CD8-positive, alpha-beta memory T cell (primary cell): ENCODE measurements at regions not wholly inside any gene's neighbourhood (a gene's known extent, or its start where the extent isn't known, plus 50 kb on each side); places are given as distances from the start of the nearest gene placed in this dataset.

ENCODE experiments used
- CTCF ChIA-PET: fragments of 350-600 bp; sonication (Branson Sonifier 250); formaldehyde crosslinking; loops from one replicate; lab custom pipeline; 2021; ENCODE audit warnings: antibody characterized with exemption; lab: Charles Lee
- POLR2A ChIA-PET: fragments of 350-600 bp; sonication (Branson Sonifier 250); formaldehyde crosslinking; loops from one replicate; lab custom pipeline; 2021; ENCODE audit warnings: antibody characterized with exemption; lab: Charles Lee
- DNase-seq, 5 donors: peaks; one replicate each; pipeline versions ENCODE4 v3.0.0 to v3.0.0-alpha.2; 2020 to 2022; ENCODE audit warnings: mixed read lengths in 1 of 5
- H3K27ac ChIP-seq: one replicate; pipeline ENCODE4 v1.7.0; 2013; ENCODE audit warnings: low read depth, mild to moderate bottlenecking, low read length, moderate library complexity
- H3K27me3 ChIP-seq: 2 replicates; pipeline ENCODE4 v1.7.0; 2013; ENCODE audit warnings: low read length, mild to moderate bottlenecking; ENCODE audit not compliant: insufficient read depth, poor library complexity, severe bottlenecking
- H3K36me3 ChIP-seq: 2 replicates; pipeline ENCODE4 v1.7.0; 2013; ENCODE audit warnings: mild to moderate bottlenecking, low read length, moderate library complexity; ENCODE audit not compliant: insufficient read depth
- H3K4me1 ChIP-seq: 2 replicates; pipeline ENCODE4 v1.7.0; 2013; ENCODE audit warnings: mild to moderate bottlenecking, low read length, moderate library complexity; ENCODE audit not compliant: insufficient read depth
- H3K4me3 ChIP-seq: 2 replicates; pipeline ENCODE4 v1.7.0; 2013; ENCODE audit warnings: mild to moderate bottlenecking, low read length
- H3K9me3 ChIP-seq: 2 replicates; pipeline ENCODE4 v1.7.0; 2013; ENCODE audit warnings: mild to moderate bottlenecking, low read length
- H3K27ac Mint-ChIP-seq, 8 donors: one replicate each; pipeline ENCODE4 v1.8.0; 2020 to 2021; ENCODE audit warnings: mixed read lengths in 8 of 8, mild to moderate bottlenecking in 6 of 8, inconsistent platforms in 3 of 8, moderate library complexity in 3 of 8
- H3K27me3 Mint-ChIP-seq, 2 donors: one replicate each; pipeline ENCODE4 v1.8.0; 2020 to 2021; ENCODE audit warnings: mixed read lengths in 2 of 2, mild to moderate bottlenecking in 1 of 2, moderate library complexity in 1 of 2
- H3K36me3 Mint-ChIP-seq, 3 donors: one replicate each; pipeline ENCODE4 v1.8.0; 2020 to 2021; ENCODE audit warnings: mixed read lengths in 3 of 3, inconsistent platforms in 1 of 3, mild to moderate bottlenecking in 1 of 3
- H3K4me1 Mint-ChIP-seq, 3 donors: one replicate each; pipeline ENCODE4 v1.8.0; 2020 to 2021; ENCODE audit warnings: mixed read lengths in 3 of 3, inconsistent platforms in 1 of 3, mild to moderate bottlenecking in 1 of 3
- H3K4me3 Mint-ChIP-seq, 7 donors: one replicate each; pipeline ENCODE4 v1.8.0; 2020 to 2021; ENCODE audit warnings: mixed read lengths in 7 of 7, mild to moderate bottlenecking in 6 of 7, moderate library complexity in 4 of 7, inconsistent platforms in 2 of 7
- H3K9me3 Mint-ChIP-seq, 5 donors: one replicate each; pipeline ENCODE4 v1.8.0; 2020 to 2022; ENCODE audit warnings: mixed read lengths in 5 of 5, mild to moderate bottlenecking in 3 of 5, moderate library complexity in 2 of 5, inconsistent platforms in 1 of 5

DNA sequence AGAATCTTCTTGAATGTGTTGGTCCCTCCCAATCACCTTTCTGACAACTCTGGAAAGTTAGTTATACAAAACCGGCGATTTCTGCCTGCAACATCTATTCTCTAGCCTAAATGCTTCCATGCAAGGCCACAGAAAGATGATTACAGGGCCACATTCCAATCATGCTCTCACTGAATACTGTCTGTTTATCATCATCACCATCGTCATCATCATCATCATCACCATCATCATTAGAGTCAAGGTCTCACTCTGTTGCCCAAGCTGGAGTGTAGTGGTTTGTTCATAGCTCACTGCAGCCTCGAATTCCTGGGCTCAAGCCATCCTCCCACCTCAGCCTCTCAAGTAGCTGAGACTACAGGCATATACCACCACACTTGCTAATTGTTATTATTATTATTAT, 521.2 kb upstream of the DAB1 start:
- CTCF ChIA-PET = no interaction called here

DNA sequence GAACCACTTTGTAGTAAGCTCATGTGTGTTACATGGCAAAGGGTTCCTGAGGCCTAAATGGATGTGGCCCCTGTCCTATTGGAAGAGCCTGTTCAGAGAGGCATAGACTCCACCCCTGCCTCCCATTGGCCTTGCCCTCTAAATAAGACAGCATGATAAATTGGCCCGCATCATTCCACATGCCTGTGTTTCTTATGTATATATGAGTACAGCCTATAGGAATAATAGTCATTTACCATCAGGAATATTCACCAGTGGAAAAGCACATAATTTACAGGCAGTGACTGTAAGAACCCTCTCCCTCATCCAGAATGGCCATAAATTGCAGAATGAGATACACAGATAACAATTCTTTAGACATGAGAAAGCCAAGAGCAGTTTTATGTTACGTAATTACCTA, 519.5 kb upstream of the DAB1 start:
- Histone ChIP-seq H3K4me1 (no peaks in the 10 kb centered on the region), H3K36me3 (no peaks in the 10 kb centered on the region), H3K4me3 (no peak overlapping the region), H3K27me3 (no peaks in the 10 kb centered on the region), H3K27ac (no peak overlapping the region), H3K9me3 (no peaks in the 10 kb centered on the region)
- POLR2A ChIA-PET = no interaction called here
- H3K36me3 Mint-ChIP-seq = peaks cover 0 to 6% (median 0%) of the 10 kb centered on the region in 3 donors
- H3K27ac Mint-ChIP-seq = no peak overlapping the region
- peaks cover 2 to 12% (median 4%) of the 10 kb centered on the region in 5 donors for H3K9me3 Mint-ChIP-seq
- no peak overlapping the region for H3K4me3 Mint-ChIP-seq
- CTCF ChIA-PET = no interaction called here
- no peaks in the 10 kb centered on the region for H3K4me1 Mint-ChIP-seq
- peaks cover 0 to 3% of the 10 kb centered on the region in 2 donors for H3K27me3 Mint-ChIP-seq
- no peak for DNase-seq

More for the DNA sequence above, 521.2 kb upstream of the DAB1 start:
- H3K27me3 ChIP-seq = no peaks in the 10 kb centered on the region
- no peak overlapping the region for H3K4me3 Mint-ChIP-seq
- no peak overlapping the region for H3K4me3 ChIP-seq
- DNase-seq = no peak
- no peaks in the 10 kb centered on the region for H3K36me3 ChIP-seq
- H3K36me3 Mint-ChIP-seq = peaks cover 0 to 3% (median 0%) of the 10 kb centered on the region in 3 donors
- H3K4me1 ChIP-seq = no peaks in the 10 kb centered on the region
- no peak overlapping the region for H3K27ac ChIP-seq
- POLR2A ChIA-PET = no interaction called here
- H3K27me3 Mint-ChIP-seq = peaks cover 0 to 1% of the 10 kb centered on the region in 2 donors
- no peaks in the 10 kb centered on the region for H3K4me1 Mint-ChIP-seq
- H3K9me3 Mint-ChIP-seq = peaks cover 0 to 4% (median 2%) of the 10 kb centered on the region in 5 donors
- no peak overlapping the region for H3K27ac Mint-ChIP-seq
- H3K9me3 ChIP-seq = no peaks in the 10 kb centered on the region

DNA sequence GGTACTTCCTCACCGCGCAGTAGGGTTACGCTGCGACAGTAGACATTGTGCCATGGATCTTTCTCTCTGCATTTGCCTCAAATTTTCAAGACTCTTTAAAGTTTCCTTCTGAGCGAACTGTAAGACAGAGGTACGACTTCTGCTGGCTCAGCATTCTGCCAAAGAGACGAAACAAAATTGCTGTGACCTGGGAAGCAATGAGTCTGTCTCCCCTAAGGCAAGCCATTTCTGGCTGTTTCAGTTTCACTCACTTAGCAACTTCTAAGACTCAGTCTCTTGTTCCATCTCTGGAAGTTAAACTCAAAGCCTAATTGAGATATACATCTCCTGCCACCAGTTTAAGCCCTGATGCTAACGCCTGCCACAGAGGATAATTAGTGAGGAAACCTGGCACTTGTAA, 510.9 kb upstream of the DAB1 start:
- peaks cover 0 to 9% (median 3%) of the 10 kb centered on the region in 5 donors for H3K9me3 Mint-ChIP-seq
- Histone ChIP-seq H3K27ac (no peak overlapping the region), H3K27me3 (no peaks in the 10 kb centered on the region), H3K9me3 (no peaks in the 10 kb centered on the region), H3K4me3 (no peak overlapping the region), H3K4me1 (no peaks in the 10 kb centered on the region), H3K36me3 (no peaks in the 10 kb centered on the region)
- ChIA-PET POLR2A (no interaction called here), CTCF (no interaction called here)
- peaks cover 0 to 10% (median 0%) of the 10 kb centered on the region in 3 donors for H3K36me3 Mint-ChIP-seq
- no peak overlapping the region for H3K27ac Mint-ChIP-seq
- no peaks in the 10 kb centered on the region for H3K4me1 Mint-ChIP-seq
- DNase-seq = no peak
- H3K27me3 Mint-ChIP-seq = peaks cover 0 to 9% of the 10 kb centered on the region in 2 donors
- H3K4me3 Mint-ChIP-seq = no peak overlapping the region

DNA sequence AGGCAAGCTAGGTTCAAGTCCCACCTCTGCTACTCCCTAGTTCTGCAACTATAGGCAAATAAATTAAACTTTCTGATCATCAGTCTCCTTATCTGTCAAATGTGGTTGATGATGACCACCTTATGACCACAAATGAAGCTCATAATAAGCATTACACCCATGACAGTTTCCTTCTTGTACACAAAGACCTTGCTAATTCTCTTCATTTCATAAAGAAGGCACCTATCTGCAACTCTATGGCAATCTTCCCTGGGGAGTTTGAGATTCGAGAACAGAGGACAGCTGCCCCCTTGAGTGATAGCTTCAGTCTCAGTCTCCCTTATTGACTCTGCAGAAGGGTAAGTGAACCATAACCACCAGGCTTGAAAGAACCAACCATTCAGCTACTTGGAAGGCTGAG, 503.1 kb upstream of the DAB1 start:
- DNase-seq = no peak
- H3K4me1 ChIP-seq = no peaks in the 10 kb centered on the region
- Mint-ChIP-seq H3K4me1 (no peaks in the 10 kb centered on the region), H3K36me3 (no peaks in the 10 kb centered on the region), H3K27ac (no peak overlapping the region), H3K4me3 (no peak overlapping the region), H3K27me3 (no peaks in the 10 kb centered on the region), H3K9me3 (peaks cover 0 to 4% (median 0%) of the 10 kb centered on the region in 5 donors)
- H3K9me3 ChIP-seq = no peaks in the 10 kb centered on the region
- no peak overlapping the region for H3K27ac ChIP-seq
- no peaks in the 10 kb centered on the region for H3K27me3 ChIP-seq
- ChIA-PET CTCF (no interaction called here), POLR2A (no interaction called here)
- no peak overlapping the region for H3K4me3 ChIP-seq
- H3K36me3 ChIP-seq = no peaks in the 10 kb centered on the region

DNA sequence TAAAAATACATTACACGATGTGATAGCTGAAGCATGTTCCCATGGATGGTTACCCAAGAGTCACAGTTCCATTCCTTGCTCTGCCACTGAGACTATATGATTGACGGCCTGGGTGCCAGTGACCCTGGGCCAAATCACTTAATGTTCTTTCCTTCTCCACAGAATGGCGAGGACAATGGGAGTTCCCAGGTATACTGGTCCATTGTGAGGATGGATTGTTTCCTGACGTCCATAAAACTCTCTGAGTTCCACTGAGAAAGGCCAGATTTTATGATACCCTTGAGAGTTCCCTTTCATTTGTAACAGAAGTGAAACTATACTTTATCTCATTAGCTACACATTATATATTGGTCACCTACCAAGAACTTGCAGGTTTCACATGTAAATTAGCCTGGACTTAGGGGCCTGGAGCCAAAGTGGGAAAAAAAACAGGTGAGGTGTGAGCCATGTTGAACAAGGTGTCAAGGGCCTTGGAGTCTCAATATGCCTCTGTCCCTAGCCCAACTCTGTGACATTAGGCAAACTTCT, 502.2 kb upstream of the DAB1 start:
- H3K27me3 Mint-ChIP-seq = no peaks in the 10 kb centered on the region

DNA sequence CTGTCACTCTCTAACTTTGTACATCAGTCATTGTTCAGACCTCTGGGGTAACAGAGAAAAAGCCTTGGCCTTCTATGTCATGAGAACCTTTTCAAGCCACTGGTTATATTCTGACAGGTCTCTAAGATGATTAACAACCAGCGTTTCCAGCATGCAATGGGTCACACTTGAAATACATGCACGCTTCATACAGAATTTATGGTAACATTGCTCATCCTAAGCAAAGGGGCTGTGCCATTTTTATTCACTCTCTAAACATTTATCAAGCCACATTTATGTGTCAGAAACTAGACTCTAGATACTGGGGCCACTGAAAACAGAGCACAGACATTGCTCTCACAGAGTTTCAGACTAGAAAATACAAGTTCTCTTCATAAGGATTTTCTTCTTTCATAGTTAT, 501.4 kb upstream of the DAB1 start:
- H3K27me3 ChIP-seq = no peaks in the 10 kb centered on the region
- POLR2A ChIA-PET = interaction anchor here (0.5 kb wide), 1 partner anchor 1259 kb away, joined by 3 read pairs; no protein-coding TSS in a partner anchor
- Mint-ChIP-seq H3K27ac (no peak overlapping the region), H3K9me3 (peaks cover 0 to 6% (median 2%) of the 10 kb centered on the region in 5 donors), H3K4me3 (no peak overlapping the region), H3K27me3 (no peaks in the 10 kb centered on the region), H3K4me1 (no peaks in the 10 kb centered on the region), H3K36me3 (no peaks in the 10 kb centered on the region)
- CTCF ChIA-PET = no interaction called here
- H3K36me3 ChIP-seq = no peaks in the 10 kb centered on the region
- H3K4me1 ChIP-seq = no peaks in the 10 kb centered on the region
- no peak overlapping the region for H3K4me3 ChIP-seq
- no peak overlapping the region for H3K27ac ChIP-seq
- H3K9me3 ChIP-seq = no peaks in the 10 kb centered on the region
- DNase-seq = no peak

More for the DNA sequence above, 502.2 kb upstream of the DAB1 start:
- H3K4me3 Mint-ChIP-seq = no peak overlapping the region
- CTCF ChIA-PET = no interaction called here
- H3K4me3 ChIP-seq = no peak overlapping the region
- H3K36me3 ChIP-seq = no peaks in the 10 kb centered on the region
- H3K9me3 ChIP-seq = no peaks in the 10 kb centered on the region
- H3K27ac ChIP-seq = no peak overlapping the region
- no peaks in the 10 kb centered on the region for H3K4me1 ChIP-seq
- no peak for DNase-seq
- H3K4me1 Mint-ChIP-seq = no peaks in the 10 kb centered on the region
- H3K27me3 ChIP-seq = no peaks in the 10 kb centered on the region
- no peaks in the 10 kb centered on the region for H3K36me3 Mint-ChIP-seq
- POLR2A ChIA-PET = no interaction called here
- H3K27ac Mint-ChIP-seq = no peak overlapping the region
- H3K9me3 Mint-ChIP-seq = peaks cover 0 to 6% (median under 1%) of the 10 kb centered on the region in 5 donors

DNA sequence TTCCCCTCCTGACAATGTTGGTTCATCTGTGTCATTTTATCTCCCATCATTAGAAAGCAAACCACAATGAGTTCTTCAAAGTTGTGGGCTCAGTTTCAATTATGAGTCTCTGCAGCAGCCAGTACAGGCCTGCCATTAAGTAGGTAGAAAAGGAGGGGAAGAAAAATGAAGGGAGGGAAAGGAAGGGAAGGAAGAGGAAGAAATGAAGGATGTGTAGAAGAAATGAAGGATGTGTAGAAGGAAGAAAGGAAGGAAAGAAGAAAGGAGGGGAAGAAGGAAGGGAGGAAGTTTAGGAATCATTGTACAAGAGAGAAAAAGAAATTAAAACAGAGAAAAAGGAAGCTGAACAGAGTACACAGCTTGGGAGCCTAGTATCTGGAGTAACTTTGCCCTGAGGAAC, 498.3 kb upstream of the DAB1 start:
- H3K27ac ChIP-seq = no peak overlapping the region
- Mint-ChIP-seq H3K4me1 (no peaks in the 10 kb centered on the region), H3K27ac (no peak overlapping the region), H3K9me3 (peaks cover 0 to 6% (median 2%) of the 10 kb centered on the region in 5 donors), H3K4me3 (no peak overlapping the region), H3K36me3 (no peaks in the 10 kb centered on the region), H3K27me3 (no peaks in the 10 kb centered on the region)
- POLR2A ChIA-PET = no interaction called here
- CTCF ChIA-PET = no interaction called here
- no peaks in the 10 kb centered on the region for H3K27me3 ChIP-seq
- DNase-seq = no peak
- H3K4me1 ChIP-seq = no peaks in the 10 kb centered on the region
- no peak overlapping the region for H3K4me3 ChIP-seq
- H3K36me3 ChIP-seq = no peaks in the 10 kb centered on the region
- H3K9me3 ChIP-seq = no peaks in the 10 kb centered on the region

DNA sequence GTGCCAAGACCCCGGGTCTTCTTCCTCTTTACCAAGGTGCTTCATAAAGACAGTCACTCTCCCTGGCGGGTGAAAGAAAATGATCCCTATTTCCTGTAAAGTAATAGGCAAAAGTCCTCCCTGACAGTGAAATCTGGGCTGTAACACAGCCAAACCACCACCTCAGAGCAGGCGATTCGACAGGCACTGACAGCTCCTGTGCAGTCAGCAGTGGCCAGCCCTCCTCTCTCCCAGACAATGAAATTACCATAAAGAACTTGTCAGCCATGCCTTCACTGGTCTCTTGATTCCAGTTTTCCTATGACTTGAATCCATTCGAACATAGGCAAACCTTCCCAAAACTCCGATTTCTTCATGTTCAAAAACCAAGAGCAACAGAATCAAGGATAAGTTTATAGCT, 492.2 kb upstream of the DAB1 start:
- H3K4me3 ChIP-seq = no peak overlapping the region
- ChIA-PET POLR2A (no interaction called here), CTCF (no interaction called here)
- H3K27me3 ChIP-seq = no peaks in the 10 kb centered on the region
- no peaks in the 10 kb centered on the region for H3K4me1 ChIP-seq
- no peak overlapping the region for H3K27ac Mint-ChIP-seq
- no peaks in the 10 kb centered on the region for H3K36me3 ChIP-seq
- H3K27me3 Mint-ChIP-seq = no peaks in the 10 kb centered on the region
- peaks cover 0 to 7% (median 0%) of the 10 kb centered on the region in 5 donors for H3K9me3 Mint-ChIP-seq
- no peak for DNase-seq
- no peak overlapping the region for H3K4me3 Mint-ChIP-seq
- no peaks in the 10 kb centered on the region for H3K36me3 Mint-ChIP-seq
- no peaks in the 10 kb centered on the region for H3K9me3 ChIP-seq
- H3K4me1 Mint-ChIP-seq = no peaks in the 10 kb centered on the region
- H3K27ac ChIP-seq = no peak overlapping the region
